Activated CD4-positive, alpha-beta T cell treated with anti-CD3 and anti-CD28 coated beads, Interleukin-2, amount 50 U/mL, for 16 hours (primary cell): ENCODE measurements at regions not wholly inside any gene's neighbourhood (a gene's known extent, or its start where the extent isn't known, plus 50 kb on each side); places are given as distances from the start of the nearest gene placed in this dataset.

Experiments
- DNase-seq: peaks from one replicate; pipeline ENCODE4 v3.0.0-alpha.2; 2020

DNA sequence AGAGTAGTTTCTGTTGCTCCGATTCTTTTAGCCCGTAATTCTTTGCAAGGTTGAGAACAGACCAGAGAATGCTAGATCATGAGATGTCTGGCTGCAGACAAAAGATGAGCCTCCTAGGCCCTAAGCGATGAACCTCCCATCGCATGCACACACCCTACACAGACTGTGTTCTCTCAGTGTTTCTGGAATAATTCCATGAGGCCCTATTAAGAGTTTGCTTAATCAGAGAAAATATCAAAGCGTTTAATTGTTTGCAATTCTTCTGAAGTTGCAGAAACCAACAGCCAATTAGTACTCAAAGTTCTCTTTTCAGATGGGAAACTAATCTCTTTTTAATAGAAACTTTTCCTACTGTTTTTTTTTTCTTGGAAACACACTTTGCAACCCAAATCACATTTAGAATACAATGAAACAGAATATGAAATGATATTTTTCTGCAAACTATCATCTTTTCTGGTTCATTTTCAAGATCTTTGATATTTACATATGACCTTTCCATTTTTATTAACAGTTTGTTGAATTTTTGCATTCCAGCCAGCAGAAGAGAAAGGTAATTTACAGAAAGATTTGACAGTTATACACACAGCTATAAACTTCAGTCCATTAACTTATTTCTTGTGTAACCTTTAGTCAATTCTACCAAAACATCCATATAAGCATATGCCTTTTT is 1525.6 kb downstream of the ARAP2 start:
- DNase-seq = no peak

DNA sequence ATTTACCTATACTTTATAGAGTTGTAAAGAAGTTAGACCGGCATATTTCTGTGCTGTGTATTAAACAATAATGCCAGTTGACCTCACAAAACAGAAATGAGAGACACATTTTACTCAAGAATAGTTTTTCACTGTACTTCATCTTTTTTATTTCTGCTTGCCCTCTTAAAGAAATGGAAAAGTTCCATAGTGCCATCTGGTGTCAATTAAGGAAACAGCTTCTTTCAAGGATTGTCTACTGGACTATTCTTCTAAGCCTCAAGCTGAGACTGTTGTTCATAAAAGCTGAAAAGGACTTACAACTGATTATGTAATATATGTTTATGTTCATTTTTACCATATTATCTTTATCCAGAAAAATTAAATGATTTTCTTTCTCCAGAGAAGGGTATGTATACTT is 1523.7 kb downstream of the ARAP2 start:
- DNase-seq = peak; percentile 2

DNA sequence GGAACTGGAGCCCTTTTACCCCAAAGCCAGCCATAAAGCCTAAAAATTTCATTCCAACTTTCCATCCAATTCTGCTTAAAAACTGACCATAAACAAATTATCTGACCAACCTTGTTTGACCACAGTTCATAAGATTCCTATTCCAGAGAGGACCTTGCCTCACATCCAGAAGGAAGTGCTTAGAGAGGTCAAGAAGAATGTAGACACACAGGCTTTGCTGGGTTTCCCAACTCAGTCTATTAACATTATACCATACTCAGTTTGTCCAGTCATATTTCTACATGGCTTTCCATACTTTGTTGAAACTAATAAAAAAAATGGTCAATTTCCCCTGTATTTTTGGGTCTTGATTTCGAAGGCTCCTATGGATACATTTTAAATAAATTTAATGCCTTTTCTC is 1522.5 kb downstream of the ARAP2 start:
- no peak for DNase-seq

DNA sequence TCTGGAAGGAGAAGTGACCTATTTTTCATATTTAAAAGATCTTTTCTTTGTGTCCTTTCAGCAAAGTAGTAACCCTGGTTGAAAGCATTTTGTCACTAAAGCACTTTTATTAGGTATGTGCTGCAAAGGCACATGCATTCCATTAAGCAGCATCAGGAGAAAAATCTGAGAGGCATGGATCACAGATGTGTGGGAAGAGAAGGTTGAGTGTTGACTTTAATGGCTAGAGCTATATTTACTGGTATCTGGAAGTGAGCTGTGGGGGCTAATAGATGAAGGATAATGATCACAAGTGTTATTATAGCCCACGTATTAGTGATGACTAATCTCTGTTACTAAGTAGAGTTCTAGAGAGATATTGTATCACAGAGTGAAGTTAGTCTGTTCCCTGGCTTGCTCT is 1520.7 kb downstream of the ARAP2 start:
- DNase-seq = no peak

DNA sequence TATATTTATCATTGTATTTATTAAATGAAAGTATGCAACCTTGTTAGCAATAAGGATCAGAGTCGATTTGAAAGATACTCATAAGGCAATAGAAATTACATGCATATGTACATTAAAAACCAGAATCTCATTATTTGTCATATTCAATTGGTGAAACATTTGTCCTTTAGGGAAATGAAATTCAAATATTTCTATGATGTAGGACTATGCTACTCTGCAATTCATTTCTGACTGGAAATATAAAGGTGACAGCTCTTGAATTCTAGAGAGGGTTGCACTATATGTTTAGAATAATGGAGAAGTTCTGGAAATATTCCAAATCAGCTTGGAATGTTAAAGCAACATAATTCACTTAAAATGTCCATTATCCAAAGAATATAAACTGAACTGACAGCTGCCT is 1519.8 kb downstream of the ARAP2 start:
- no peak for DNase-seq

DNA sequence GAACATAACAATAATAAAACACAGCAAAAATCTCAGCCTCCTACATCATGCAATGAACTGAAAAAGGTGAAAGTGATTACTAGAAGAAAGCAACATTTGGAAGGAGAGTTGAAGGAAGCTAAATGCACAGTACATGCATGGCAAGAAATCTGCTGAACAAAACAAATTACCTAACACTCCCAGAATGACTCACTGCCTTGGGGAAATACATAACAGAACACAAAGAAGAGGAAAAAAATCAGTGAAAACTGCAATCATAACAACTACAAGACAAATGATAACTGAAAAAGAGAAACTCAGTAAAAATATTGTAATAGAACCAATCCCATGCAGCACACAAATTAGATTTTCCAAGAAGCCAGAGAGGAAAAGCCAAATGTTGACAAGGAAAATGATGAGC is 1513.2 kb downstream of the ARAP2 start:
- no peak for DNase-seq

DNA sequence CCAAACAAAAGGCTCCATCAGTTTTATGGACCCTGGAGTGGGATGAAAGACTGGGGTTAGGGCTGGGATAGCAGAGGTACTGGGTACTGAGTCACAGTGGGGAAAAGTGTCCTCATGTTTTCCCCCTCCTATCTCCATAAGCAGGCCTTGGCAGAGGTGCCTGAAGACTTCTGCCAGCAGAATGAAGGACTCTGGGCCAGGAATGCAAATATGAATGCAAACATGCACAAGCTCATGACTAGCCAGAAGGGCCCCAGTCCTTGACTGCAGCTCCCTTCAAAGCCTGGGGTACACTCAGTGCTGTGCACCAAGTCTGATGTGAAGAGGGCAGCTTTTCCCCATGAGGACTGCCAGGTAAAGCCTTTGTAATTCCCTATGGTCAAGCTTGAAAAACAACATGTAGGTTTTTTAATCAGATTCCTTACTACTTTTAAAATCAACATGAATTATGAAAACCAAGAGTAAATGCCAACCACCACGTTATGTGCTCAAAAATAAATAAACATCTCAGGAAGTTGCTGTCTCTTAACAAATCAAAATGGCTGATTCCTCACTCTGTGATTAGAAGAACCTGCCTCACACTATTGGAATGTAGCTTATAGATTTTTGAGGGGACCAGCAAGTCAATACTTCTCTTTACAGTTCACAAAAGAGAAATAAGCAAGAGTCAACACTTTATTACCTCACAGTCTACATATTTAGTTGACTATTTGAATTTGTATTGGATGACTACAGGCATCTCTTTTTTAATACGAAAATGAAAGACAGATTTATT is 1512.0 kb downstream of the ARAP2 start:
- no peak for DNase-seq

DNA sequence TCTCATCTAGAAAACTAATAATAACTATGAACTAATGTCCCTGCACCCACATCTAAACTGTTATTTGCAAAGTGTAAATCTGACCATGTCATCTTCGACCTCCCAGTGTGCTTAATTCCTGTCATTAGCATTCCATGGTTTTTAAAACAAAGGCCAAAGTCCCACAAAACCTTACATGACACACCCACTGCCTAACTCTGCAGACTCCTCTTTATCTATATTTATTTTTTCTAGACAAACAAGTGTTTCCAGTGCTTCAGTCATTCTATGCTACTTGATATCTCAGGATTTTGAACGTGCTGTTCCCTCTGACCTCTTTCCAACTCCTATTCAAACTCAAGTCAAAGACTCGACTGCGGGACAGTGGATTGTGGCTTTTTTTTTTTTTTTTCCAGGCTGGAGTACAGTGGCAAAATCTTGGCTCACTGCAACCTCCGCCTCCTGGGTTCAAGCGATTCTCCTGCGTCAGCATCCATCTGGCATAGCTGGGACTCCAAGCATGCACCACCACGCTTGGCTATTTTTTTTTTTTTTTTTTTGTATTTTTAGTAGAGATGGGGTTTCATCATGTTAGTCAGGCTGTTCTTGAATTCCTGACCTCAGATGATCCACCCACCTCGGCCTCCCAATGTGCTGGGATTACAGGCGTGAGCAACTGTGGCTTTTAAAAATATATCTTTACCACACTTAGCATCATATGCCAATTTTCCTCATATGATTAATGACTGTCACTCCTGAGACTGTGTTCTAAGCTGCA is 1511.0 kb downstream of the ARAP2 start:
- DNase-seq = no peak

DNA sequence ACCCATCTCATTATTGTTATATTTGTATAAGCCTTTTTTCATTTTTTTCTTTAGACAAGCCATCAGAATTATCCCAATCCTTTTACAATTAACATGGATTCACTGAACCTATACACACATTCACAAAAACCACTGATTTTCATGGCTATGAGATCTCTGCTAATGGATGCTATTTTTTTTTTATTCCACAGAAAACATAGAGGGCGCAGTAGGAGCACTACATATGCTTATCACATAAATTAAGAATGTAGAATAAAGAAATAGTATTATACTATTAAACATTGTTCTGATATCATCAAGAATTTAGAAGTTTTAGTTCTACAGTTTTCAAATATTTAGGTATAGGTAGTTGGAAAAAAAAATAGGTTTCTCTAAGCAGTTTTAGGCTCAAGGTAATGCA is 1477.4 kb downstream of the ARAP2 start:
- no peak for DNase-seq

DNA sequence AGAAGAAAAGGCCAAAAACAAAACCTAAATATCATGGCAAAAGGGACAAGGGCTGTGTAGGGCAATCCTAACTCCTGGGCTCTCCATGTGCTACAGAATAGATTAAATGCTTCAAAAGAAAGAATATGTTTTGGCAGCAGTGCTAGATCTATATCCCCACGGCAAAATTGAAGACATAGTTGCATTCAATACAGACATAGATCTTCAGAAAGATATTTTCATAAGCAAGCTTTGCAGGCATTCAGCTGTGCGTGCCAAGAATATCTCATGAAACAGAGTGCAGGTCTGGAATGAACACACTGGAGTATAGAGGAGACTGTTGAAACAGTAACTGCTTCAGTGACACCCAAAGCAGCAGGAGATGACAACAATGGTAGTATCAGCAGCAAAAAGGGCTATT is 1476.9 kb downstream of the ARAP2 start:
- DNase-seq = no peak

DNA sequence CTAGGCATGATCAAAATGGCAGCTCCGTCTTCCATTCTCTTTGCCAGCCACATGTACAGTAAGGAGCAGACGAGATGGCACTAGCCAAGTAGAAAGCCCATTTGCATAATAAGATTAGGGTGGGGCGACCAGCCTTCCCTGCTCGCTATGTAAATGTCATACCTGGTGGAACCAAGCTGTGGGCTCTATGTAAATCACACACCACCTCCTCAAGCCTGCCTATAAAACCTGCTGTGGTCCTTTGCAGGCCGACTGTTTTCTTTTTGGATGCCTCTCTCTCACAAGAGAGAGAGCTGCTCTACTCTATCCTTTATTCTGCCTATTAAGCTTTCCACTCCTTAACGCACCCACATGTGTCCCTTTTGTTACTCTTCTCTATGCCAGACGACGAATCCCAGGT is 1472.7 kb downstream of the ARAP2 start:
- DNase-seq = no peak

DNA sequence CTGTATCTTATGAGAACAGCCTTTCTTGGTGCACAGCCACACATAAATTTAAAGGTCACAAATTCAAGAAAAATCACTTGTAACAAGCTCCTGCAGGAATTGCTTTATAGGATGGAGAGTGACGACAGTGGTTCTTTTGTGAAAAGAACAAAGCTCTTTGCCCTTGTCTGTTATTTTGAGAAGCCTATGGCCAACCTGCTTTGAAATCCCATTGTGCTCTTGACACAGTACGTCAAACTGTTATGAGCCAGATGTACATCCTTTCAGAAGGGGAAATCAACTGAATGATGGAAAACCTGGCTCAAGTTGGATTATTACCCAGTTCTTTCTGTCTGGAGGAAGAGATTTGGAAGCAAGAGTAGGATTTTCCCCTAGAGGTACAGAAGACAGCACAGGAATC is 1454.2 kb downstream of the ARAP2 start:
- no peak for DNase-seq

DNA sequence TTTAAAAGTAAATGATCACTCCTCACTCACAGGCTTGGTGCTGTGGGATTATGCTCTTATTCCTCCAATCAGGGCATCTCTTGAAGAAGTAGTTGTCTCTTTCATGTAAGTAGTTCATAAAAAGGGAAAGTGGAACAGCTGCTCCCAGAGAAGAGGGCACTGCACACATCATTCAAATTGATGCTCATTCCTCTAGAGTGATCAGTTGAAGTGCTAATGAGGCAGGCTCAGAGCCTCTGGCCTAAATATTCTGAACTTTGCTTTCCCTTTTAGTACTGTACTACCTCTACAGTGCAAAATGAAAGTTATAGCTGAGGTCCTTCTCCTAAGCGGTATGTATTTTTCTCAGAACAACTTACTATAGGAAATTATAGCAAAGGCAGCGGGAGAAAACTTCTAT is 1453.1 kb downstream of the ARAP2 start:
- no peak for DNase-seq

DNA sequence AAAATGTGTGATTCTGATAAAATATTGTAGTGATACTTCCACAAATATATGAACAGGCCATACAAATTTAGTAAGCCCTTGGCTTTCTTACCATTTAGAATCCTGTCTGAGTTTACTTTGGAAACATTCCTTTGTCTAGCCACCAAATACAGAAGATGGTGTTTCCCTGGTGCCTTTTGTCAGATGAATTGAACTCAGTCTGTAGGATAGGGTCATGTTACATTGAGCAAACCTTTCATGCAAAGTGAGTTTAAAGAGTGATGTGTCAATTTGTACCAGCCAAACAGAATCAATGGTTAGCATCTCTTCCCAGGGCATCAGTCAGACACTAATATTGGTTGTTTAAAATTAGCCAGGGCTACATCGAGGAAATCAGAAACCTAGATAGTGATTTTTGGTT is 1443.4 kb downstream of the ARAP2 start:
- DNase-seq = no peak

DNA sequence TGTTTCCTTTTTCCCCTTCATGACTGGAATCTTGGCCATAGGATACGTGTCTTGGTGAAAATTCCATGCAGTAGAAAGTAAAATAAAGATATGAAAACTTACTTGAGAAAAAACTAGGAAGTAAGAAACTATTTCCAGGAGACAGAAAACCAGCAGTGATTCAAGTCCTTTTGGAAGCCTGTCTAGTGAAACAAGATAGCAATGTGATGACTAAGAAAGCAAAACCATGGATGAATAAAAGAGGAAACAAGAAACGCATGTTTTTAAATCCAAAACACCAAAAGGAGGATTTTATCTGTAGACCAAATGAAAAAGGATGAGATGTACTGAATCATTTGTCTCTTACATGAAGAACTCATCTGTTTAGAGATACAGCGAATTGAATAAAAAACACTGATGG is 1430.0 kb downstream of the ARAP2 start:
- DNase-seq = no peak

DNA sequence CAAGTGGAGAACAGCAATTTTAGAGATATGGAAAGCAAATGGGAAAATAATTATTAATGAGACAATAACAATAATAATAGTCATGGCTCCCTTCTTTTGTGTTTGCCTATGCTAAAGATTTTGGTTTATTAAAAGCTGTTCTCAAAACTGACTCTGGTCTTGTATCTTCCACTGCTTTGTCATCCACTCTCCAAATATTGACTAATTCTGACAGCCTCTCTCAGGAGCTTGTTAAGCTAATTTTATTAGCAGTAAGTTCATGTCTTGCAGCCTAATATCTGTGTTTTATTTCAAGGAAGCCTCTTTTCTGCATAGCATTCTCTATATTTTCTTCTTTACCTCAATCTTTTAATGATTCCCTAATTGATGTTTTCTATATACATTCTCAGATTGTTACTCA is 1419.8 kb downstream of the ARAP2 start:
- no peak for DNase-seq

DNA sequence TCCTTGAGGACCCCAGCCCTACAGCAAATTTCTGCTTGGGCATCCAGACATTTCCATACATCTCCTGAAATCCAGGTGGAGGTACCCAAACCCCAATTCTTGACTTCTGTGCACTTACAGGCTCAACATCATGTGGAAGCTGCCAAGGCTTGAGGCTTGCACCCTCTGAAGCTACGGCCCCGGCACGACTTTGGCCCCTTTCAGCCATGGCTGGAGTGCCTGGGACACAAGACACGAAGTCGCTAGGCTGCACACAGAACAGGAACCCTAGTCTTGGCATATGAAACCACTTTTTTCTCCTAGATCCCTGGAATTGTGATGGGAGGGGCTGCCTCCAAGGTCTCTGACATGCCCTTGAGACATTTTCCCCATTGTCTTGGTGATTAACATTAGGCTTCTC is 1417.7 kb downstream of the ARAP2 start:
- no peak for DNase-seq

DNA sequence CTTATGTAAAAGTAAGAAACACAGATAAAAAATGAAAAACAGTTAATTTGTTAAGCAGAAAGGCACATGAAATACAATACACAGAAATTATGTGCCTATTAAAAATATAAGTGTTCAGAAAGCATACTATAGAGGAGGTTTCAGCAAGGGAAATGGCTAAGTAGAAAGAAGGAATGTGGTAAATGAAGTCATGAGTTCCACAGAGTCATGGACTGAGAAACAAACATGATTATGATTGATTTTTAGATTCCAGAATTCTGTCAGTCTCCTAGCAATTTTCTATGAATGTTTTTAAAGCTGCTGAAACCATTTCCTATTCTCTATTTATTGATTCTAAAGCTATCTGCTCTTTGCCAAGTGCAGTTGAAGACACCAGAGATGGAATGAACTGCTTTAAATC is 1398.4 kb downstream of the ARAP2 start:
- no peak for DNase-seq

DNA sequence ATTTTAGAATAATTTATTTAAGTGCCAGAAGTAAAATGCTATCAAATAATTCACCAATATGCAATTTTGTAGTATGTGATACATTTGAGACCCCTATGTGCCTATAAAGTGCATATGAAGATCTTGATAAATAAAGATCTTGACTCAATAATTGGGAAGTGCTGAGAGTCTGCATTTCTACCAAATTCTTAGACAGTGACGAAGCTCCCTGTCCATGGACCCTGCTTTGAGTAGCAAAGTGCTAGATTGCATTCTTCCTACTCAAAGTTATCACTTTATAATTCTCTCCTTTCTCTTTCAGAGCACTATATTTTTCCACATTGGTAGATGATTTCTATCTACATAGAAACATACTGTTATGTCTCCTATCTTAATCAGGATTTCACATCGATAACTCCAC is 1393.9 kb downstream of the ARAP2 start:
- DNase-seq = no peak

DNA sequence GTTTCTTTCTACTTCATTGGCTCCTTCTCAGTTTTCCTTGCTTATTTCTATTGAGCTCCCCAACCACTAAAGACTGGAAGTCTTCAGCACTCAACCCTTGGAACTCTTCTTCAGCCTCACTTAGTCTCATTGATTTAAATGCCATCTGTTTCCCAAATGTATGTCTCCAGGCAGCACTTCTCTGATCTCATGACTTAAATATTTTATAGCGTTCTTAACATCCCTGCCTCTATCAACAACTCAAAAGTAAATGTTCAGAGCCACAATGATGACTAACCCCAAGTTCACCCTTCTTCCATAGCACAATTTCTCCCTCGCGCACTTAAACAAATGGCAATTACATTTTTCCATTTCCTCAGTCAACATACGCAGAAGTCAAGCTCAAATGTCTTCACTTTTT is 1393.3 kb downstream of the ARAP2 start:
- DNase-seq = no peak

DNA sequence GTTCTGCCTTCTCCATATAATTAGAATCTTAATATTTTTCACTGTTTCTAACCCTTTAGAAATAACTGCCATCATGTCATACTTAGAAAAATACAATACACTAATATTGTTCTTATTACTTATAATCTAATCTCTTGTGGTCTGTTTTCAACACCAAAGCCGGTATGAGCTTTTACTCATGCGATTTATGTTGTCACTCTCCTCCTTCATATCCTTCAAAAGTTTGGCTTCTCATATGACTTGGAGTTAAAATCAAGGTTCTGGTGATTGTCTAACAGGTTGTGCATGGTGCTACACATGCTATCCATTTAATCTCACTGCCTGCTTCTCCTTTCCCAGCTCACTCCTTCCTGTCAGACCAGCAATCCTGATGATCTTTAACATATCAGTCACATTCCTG is 1392.9 kb downstream of the ARAP2 start:
- DNase-seq = no peak

DNA sequence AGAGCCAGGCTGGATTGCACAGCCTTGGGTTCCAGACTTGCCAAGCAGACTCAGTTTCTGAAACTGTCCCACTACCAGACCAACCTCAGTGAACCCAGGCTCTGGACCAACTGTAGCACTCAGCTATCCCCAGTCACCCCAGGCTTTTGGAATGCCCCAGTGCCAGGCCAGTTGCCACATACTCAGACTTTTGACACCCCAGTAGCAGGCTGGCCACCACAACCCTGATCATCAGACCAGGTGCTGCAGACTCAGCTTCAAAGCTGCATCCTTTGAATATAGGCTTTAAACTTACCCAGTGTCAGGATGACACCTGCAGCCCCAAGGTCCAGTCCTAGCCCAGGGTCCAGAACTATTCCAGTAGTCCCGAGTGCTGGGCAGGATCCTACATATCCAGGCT is 1389.9 kb downstream of the ARAP2 start:
- no peak for DNase-seq

DNA sequence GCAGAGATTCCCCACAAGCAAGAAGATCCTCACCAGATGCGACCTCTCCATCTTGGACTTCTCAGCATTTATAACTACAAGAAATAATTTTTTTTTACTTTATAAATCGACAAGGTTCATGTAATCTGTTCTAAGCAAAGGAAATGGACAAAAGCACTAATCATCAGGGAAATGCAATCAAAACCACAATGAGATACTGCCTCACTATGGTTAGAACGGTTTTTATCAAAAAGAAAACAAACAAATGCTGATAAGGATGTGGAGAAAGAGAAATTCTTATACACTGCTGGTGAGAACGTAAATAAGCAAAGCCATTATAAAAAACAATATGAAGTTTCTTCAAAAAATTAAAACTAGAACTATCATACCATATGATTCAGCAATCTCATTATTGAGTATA is 1382.6 kb downstream of the ARAP2 start:
- no peak for DNase-seq

DNA sequence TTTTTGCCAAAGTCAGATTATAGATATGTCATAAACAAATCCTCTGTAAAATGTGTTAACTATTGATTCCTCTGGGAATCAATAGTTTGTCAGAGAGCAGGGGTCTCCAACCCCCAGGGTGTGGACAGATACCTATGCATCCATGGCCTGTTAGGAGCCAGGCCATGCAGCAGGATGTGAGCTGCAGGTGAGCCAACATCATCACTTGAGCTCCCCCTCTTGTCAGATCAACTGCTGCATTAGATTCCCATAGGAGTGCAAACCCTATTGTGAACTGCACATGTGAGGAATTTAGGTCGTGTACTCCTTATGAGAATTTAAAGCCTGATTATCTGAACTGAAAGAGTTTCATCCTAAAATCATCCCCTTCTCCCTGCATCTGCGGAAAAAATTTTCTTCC is 1365.4 kb downstream of the ARAP2 start:
- no peak for DNase-seq
